HG03354 (cell line): ENCODE measurements at regions not wholly inside any gene's neighbourhood (a gene's known extent, or its start where the extent isn't known, plus 50 kb on each side); places are given as distances from the start of the nearest gene placed in this dataset.

Source experiments
- ATAC-seq: cut with Tn5 transposase; IDR thresholded peaks from one replicate; pipeline ENCODE4 v1.9.1; 2021; ENCODE audit warnings: mild to moderate bottlenecking; ENCODE audit not compliant: unreplicated experiment, poor library complexity, severe bottlenecking

DNA sequence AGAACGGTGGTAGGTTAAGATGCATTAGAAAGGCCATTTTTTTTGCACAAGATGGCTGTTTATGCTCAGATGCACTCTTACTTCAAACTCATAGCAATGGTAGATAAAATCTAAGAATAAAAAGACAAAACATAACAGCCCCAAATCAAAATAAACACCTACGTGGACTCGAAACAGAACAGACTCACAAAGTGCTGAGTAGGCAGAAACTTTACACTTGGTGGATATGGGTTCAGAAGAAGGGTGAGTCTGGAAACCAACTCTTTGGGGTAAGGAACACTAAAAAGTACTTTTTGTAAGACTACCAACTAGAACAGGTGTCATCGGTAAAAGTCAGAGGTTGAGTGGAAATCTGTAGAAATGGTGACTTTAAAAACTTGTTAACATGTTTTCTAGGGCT is 468.2 kb downstream of the OTOL1 start:
- no peak for ATAC-seq

DNA sequence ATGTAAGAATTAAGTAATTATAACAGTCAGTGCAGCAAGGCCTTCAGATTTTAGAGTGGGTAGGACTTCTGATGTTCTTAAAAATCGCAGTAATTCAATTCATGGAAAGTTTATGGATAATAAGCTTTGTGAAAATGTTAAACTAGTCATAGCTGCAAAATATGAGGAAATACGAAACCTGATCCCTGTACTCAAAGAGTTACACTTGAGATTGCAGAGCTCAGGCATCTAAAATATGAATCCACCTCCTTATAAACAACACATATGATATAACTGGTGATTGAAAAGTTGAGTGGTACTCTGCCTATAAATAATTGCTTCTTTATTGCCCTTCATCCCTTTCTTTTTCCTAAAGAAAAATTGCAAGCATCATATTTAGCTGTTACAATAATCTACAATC is 473.3 kb downstream of the OTOL1 start:
- ATAC-seq: no peak

DNA sequence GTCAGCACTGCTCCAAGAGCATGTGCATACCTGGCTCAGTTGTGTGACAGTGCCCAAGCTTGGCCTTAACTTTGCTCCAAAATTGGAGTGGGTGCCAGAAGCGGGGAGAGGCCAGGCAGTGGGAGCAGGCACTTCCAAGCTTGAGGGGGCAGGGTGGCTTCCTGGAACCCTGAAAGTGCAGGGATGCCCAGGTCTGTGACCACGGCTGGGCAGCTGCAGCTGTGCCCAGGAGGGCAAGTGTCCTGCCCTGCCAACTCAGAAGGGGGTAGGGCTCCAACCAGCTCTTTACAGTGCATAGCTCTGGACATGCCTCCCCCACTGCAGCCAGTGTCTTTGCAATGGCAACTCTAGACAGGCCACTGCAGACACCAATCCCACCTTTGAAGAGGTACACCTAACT is 478.6 kb downstream of the OTOL1 start:
- ATAC-seq: no peak

DNA sequence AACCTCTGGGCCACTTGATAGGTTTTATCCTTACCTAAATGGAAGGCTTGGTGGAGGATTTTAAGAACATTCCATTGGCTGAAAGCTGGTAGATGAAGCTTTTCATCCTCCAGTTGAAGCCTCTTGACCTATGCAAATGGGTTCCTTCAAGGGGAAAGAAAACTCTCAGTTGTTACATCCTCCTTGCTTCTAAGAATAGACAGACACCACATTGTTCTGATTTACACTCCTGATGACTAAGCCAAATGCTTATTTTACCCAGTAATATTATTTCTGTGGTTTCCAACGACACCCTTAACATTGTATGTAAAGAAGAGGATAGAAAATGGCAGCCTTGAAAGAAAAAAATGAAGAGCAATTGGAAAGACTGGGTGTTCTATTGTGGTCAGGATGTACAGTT is 480.5 kb downstream of the OTOL1 start:
- ATAC-seq: no peak

DNA sequence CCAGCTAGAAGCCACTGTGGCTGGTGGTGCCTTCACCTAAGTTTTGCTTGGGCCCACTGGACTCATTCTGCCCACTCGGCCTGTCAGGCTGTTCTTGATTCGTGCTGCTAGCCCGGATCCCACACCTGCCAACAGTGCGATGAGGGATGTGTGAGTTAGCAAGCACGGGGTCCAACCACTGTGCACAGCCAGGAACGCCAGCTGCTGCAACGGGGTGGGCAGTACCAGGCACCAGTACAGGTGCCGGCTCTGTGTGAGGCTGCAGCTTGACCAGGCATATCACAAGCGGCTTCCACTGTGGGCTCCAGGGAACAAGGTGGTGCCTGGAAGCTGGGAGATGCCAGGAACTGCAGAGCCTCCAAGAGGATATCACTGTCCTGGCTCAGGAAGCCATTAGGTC is 481.2 kb downstream of the OTOL1 start:
- ATAC-seq: no peak

DNA sequence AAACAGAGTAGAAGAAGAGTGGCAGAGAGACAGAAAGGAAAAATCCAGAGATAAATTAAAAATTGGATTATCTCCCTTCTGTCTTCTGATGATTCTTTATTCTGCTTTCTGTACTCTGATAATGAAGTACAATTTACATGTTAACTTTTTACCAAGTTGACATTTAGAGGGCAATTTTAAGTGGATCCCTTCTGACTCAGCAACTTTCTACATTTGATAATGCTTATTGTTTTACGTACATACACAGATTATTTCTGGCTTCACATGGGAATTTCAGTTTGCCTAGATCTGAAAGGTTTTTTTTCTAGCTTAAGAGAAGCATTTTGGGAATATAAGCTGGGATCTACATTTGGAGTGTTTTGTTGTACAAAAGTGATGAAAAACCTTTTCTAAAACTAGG is 491.3 kb downstream of the OTOL1 start:
- no peak for ATAC-seq

DNA sequence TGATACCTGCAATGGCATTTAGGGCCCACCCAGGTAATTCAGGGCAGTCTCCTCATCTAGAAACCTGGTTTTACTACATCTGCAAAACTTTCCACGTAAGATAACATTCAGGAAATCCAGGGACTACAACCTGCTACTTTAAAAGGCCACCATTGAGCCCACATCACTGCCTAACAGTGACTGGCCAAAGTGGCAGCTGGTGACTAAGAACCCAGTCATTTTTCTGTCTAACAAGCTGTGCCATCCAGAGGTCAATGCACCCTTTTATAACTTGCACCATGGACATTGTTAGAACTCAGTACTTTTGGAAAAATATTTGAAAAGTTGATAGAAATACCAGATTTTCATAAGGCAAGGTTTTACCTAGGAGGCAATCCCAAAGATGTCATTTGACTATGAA is 492.4 kb downstream of the OTOL1 start:
- ATAC-seq: no peak

DNA sequence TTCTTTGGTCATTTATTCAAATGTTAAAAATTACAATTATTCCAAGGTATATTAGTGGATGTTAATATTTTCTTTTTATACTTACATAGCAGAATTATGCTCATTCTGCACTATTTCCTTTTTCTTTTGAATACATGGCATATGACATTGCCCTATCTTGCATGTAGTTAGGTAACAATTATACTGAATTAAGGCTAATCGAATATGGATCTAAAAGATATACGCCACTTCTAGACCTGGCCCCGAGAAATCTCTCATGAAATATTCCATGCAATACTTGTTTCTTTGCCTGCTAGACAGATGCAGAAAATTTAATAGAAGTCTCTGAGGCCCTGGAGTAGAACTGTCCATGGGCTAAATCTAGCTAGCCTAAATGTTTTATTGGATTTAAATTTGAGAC is 493.4 kb downstream of the OTOL1 start:
- no peak for ATAC-seq

DNA sequence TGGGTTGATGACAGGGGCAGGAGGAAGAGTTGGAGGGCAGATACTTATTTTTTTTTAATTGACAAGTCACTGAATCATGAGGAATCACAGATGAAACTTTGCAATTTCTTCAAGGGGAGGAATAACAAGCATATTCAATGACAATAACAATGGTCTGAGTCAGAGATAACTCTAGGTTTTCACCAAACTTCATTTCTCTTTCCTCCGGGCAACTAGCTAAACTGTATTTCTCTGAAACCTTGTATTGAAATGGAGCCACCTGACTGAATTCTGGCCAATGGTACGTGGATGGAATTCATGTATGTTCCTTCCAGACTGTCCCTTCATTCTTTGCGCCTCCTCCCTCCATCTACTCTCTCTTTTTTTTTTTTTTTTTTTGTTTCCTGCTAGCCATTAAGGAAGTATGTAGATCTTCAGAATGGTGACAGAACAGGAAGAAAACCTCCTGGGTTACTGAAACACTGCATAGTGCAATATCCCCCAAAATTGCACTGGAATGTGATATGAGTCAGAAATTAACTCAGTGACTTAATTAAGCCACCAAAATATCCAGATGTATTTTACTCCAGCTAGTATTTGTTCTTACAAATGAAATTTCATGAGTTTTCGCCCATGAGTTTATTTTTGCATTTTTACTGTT is 495.4 kb downstream of the OTOL1 start:
- ATAC-seq: no peak

DNA sequence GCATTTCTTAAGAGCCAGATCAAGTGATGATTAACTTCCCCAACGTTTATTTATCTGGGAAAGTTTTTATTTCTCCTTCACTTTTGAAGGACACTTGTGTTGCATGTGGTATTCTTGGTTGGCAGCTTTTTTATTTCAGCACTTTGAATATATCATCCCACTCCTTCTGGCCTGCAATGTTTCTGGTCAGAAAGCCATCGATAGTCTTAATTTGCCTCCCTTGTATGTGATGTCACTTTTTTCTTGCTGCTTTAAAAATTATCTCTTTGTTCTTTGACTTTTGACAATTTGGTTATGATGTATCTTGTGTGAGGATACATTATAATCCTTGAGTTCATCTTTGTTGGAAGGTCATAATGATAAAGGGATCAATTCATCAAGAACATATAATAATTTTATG is 503.2 kb downstream of the OTOL1 start:
- no peak for ATAC-seq

DNA sequence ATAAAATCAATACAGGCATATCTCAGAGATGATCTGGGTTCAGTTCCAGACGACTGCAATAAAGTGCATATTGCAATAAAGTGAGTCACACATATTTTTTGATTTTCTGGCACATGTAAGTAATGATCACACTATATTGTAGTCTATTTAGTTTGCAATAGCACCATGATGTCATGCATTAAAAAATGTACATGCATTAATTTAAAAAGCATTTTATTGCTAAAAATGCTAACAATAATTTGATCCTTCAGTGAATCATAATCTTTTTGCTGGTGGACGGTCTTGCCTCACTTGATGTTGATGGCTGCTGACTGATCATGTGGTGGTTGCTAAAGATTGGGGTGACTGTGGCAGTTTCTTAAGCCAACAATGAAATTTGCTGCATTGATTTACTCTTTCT is 511.1 kb downstream of the OTOL1 start:
- no peak for ATAC-seq

DNA sequence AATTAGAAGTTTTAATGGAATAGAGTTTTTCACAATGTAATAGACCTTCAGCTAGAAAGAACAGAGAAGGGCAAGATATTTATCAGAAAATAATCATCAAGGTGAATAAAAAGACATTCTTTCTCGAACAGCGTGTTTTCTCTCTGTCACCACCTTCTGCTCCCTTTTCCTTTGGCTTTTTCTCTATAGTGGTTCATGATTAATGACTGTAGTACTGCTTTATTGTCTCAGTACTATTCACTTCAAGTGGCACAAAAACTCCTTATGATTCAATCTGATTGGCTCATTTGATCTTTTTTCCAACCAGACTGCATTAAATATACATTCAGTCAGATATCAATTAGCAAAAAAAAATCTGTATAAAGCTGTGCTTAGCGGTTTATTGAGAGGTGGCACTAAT is 516.0 kb downstream of the OTOL1 start:
- no peak for ATAC-seq

DNA sequence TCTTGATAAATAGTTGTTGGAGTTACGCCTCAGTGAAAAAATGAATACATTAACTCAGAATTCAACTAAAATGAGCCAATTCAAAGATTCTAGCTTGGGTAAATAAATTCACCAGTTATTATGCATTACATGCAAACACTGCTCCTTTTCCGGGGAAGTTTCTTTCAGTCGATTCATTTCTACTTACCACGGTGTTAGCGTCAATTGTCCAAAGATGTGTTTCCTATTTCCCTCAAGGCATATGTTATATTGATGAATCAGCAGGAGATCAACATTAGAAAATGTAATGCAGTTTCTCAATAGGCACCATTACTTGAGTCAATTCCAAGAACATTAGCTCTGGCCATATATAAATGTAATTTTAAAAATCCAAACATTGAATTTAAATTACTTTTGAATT is 517.7 kb downstream of the OTOL1 start:
- no peak for ATAC-seq

DNA sequence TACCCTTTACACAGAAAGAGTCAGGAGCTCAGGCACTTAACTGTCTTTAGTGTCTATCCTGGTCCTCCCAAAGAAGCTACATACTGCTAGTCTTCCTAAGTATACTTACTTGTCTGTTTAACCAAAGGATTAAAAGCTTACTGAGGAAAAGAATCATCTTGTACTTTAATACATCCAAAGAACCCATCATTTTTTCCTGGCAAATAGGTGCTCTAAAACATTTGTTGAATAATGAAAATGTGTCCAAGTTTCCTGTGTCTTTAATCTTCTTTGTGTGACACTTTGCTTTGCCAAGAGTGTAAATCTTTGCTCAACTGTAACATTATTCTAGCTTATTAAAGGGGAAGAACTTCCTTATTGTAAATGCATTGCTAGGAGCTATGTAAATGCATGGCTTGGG is 519.2 kb downstream of the OTOL1 start:
- ATAC-seq: no peak

DNA sequence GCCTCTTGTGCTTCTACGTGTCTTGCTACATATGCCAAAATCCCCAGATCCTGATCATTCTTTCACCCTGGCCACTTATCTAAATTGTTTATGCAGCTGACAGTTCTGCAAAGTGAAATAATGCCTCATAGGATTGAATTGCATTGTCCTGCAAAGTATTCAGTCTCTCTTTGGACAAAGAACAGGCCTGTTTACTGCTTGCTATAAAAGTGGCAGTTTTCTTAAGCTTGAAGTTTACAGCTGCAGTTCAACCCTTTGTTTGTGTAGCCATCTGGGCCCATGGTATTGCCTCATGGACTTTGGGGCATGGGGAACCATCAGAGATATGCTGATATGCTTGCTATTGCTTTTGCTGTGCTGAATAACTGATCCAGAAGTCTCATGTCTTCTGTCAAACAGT is 523.2 kb downstream of the OTOL1 start:
- no peak for ATAC-seq

DNA sequence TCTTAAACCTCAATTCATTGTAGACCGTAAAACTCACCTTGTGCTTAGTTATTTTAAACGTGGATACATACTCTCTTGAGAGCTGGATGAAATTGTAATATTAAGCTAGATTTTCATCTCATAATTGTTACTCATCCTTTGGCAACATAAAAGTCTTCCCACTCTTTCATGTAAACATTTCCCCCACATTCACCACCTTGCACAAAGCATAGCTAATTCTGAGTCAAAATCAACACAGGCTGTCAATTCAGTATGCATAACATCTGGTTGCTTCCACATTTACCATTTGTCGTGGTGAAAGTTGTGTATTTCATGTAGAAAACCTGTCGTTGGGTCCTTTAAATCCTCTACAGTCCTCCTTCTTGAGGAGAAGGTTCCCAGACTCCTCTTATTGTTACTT is 524.6 kb downstream of the OTOL1 start:
- no peak for ATAC-seq

DNA sequence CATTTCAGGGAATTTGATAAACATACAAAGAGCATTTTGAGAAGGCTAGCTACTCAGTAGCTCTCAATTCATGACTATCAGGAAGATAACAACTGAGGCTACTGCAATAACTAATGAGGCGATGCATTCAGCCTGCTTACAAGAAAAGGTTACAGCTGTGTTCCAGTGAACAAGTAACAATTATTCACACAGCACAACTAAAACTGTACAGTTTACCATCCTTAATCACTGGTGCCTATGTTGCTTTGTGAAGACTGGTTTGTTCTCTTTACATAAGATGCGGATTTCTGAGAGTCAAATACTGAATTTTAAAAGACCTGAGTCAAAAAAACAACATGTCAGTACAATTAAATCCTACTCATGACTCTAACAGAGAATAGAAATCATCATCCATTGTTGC is 526.3 kb downstream of the OTOL1 start:
- ATAC-seq: no peak

DNA sequence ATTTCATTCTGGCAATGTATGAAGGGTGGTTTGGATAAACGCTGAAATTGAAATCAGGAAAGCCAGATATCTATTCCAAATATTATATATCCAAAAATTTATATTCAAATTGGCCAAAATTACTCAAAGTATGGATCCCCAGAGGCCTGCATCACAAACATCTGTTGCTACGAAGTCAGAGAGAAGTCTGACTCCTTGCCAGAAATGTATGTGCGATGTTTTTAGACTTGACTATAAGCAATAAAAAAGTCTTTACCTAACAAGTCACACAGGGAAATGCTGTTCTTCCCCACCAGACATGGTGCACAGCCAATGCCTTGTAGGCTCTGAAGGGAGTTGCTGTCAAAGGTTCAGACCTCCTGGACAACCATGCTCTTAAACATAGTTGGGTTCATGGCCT is 533.1 kb downstream of the OTOL1 start:
- ATAC-seq: no peak

DNA sequence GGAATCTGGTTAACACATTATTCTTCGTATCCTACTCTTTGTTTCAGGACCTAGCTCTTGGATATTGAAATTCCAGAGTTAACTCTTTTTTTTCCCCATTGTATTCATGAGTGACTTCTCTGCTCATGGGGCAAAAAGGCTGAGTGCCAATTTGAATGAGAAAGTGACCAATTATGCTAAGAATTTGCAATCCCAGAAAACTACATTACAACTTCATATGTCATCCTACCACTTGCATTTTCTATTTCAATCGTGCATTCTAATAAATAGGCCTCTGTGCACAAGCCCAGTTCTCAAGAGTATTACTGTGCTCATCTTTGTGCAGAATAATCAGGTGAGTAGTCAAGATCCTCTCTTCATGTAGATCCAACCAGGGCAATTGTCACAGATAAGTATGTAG is 537.8 kb downstream of the OTOL1 start:
- ATAC-seq: no peak

DNA sequence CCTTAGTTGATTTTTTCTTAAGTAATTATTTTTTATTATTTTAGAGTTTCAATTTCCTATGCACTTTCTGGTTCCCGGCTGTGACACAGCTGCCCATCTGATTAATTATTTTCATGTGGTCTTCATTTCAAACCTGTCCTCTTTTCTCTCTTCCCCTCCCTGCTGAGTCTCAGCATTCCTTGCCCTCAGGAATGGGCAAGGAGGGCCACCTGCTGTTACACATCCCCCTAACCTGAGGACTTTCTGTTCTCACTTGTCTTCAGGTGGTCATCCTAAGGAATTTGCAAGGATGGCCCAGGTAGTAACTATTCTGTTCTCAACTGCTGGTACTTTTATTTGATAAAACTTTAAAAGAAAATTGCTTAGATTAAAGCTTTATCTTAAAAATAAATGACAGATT is 545.0 kb downstream of the OTOL1 start:
- no peak for ATAC-seq

DNA sequence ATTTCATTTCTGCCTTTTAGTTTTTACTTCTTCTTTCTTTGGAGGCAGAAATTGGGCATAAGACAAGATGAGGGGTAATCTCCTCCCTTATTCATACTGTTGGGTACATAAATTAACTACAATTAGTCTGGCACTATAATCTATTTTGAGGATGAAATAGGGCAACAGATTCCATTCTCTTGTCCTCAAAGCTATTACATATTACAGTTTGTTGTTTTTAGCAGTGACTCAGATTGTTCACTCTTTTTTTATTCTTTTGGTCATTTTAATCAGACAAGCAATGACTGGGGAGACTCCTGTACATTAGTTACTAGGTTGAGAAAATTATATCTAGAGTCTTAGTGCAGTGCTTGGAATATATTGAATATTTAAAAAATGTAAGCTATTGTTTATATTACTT is 556.0 kb downstream of the OTOL1 start:
- ATAC-seq: no peak

DNA sequence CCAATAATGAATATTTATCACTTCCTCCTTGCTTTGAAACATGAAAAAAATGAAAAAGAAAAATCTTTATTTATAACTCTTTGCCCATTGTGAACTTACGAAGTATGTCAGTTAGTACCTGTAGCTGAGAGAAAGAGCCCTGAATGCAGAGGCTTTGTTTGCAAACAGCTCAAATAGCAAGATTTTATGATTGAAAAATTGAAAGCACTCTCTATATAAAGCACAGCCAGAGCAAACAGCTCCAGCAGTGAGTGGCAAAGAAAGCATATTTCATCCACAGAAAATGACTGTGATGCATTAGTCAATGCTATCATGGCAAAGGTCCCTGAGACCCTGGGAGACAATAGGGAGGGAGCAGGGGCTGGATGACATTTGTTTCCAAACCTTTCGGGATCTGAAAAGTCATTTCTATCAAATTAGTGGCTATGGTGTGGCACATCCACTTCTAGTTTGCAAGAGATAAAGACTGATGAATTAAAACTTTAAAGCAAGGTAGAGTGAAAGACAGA is 576.1 kb downstream of the OTOL1 start:
- ATAC-seq: no peak
